SK-N-DZ (cell line): ENCODE measurements at regions not wholly inside any gene's neighbourhood (a gene's known extent, or its start where the extent isn't known, plus 50 kb on each side); places are given as distances from the start of the nearest gene placed in this dataset.
"Not testable (repeated sequence)": the region's sequence is repeated elsewhere in the genome, so short reads cannot be mapped to it uniquely, and the experiment has no call there.

Experiments
- DNase-seq: peaks from one replicate; pipeline ENCODE4 v3.0.0-alpha.2; 2015; ENCODE audit warnings: low spot score

DNA sequence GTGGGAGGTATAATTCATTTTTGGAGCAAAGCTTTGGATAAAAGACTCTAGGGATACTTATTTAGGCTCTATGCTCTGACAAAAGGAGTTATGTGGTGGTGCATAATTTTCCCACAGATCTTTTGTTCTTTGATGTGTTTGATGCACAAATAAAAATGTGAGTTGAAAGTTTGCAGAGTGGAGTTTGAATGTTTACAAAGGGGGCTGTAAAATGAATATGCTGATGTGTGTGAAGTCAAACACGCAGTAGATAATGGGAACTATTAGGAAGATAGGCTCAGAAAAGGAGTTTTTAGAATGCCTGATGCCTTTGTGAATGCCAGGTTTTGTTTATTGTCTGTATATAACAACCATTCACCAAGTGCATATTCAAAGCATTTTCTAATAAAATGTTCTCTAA is 545.0 kb upstream of the EPHA7 start:
- DNase-seq = no peak

DNA sequence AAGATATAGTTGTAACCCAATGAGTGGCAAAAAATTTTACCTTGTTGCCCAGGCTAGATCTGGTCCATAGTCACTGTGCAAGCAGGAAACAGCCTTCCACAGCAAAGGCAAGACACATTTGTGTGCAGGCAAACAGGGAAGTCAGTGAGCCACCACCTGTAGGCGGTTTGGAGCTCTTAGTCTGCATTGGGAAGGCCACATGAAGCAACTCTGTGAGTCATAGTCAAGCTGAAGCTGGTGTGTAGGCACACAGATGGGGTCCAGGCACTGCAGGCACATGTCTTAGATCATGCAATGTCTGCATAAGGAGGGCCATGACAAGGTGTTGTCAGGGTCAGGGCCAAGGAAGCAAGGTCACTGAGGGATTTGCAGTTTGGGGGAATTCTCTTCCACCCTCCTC is 543.2 kb upstream of the EPHA7 start:
- DNase-seq = no peak

DNA sequence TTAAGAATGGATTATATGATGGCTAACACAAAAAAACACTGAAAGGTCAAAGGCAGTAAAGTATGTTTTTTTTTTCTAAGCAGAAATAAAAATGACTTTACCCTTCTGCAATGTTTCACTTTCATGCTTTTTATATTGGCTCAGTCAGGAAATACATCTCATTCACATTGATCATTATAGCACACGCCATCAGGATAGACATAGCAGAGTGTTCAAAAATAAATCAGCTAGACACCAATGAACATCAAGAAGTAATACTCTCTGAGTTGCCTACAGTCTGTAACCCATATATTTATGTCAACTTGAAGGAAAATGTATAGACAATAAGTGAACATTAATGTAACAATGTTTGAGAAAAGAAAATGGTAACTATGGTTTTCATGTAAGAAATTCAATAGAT is 535.2 kb upstream of the EPHA7 start:
- no peak for DNase-seq

DNA sequence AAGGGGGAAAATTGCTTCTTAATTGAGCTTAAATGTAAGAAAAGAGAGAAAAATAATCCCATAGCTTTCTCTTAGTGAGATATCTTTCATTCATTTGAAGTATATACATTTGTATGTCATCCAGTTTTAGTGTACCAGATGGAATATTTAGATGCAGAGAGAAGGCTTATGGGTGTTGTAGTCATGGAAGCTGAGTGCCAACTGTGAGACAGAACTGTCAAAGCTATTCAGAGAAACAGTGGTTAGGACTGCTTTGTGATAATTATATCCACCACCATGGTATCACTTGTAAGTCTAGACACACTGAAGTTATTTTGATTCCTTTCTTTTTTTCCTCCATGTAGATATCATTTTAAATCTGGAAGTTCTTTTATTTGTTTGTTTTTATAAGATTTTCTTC is 524.3 kb upstream of the EPHA7 start:
- DNase-seq = no peak

DNA sequence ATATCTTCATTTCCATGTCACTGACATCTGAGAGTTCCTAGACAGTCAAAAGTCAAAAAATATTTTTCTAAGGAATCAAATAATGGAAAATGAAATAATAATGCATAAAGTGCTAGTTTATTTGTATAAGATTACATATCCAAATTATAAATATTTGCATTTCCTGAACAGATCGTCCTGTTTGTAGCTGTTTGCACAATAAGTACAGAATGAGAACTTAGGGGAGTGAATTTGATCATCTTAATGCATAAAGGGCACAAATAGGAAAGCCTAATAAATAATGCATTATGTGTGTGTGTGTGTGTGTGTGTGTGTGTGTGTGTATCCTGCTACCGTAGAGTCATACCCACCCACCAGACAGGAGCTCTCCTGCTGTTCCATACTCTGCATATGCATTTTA is 521.0 kb upstream of the EPHA7 start:
- no peak for DNase-seq

DNA sequence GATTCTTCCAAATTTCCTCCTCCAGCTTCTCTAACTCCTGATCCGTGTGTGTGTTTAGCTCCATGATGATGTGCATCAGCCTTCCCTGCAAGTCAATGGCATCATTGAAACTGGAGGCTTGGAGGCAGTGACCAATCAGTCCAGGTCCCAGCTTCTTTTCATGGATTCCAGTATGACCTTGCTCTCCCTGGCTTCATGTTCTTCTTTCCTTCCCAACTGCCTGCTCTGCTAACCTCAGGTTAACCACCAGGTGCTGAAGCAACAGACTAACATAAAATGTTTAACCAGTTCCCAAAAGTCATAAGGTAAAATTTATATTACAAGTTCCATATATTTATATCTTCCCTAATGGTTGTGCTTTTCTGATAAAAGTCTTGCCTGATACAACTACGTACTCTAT is 512.8 kb upstream of the EPHA7 start:
- DNase-seq = no peak

DNA sequence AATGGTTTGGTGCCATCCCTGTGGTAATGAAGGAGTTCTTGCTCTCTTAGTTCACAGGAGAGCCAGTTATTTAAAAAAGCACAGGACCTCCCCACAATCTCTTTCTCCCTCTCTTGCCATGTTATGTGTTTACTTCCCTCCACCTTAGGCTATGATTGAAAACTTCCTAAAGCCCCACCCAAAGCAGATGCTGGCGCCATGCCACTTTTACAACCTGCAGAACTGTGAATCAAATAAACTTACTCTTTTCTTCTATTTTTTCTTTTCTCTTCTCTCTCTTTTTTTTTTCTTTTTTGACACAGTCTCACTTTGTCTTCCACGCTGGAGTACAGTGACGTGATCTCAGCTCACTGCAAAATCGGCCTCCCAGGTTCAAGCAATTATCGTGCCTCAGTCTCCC is 508.4 kb upstream of the EPHA7 start:
- DNase-seq = no peak

DNA sequence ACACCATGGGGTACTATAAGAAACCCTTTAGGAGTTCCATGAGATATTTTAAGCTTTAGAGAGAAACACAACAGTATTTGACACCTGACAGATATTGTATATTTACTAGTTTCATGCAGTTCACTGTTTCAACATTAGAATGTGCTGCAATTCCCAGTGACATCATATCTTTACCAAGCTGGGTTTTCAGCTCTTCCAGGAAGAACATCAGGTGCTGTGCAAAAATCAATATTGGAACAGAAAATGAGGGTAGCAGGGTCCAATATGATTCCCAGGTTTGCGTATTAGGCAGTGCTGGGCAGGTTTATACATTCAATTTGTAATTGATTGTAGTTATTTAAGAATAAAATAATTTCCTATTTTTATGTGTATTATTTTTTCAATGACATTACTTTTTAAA is 500.0 kb upstream of the EPHA7 start:
- DNase-seq = no peak

DNA sequence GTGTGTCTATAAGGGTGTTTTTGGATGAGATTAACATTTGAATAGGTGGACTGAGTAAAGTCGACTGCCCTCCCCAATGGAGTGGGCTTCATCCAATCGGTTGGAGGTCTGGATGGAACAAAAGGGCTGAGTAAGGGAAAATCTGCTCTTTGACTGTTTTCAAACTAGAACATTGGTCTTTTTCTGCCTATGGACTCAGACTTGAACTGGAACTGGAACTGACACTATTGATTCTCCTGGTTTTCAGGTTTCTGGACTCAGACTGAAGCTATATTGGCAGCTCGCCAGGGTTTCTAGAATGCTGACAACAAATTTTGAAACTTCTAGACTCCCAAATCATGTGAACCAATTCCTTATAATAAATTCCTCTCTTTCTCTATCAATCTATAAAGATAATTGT is 498.9 kb upstream of the EPHA7 start:
- DNase-seq = no peak

DNA sequence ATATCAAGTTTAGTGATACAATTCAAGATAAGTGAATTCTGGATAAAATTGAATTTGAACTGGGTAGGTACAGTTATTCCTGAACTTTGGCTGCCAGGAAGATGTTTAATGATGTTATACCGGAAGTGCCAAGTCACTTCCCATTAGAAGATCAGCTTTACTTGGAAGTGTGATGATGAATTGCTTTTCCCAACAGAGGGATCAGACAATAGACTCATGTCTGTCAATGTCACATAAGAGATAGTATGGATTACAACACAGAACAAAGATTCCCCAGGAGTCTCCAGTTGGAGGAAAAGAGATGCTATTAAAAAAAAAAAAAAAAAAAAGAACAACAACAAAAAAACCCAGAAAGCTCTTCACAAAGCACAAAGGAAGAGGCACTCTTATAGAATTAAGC is 497.9 kb upstream of the EPHA7 start:
- DNase-seq = no peak

DNA sequence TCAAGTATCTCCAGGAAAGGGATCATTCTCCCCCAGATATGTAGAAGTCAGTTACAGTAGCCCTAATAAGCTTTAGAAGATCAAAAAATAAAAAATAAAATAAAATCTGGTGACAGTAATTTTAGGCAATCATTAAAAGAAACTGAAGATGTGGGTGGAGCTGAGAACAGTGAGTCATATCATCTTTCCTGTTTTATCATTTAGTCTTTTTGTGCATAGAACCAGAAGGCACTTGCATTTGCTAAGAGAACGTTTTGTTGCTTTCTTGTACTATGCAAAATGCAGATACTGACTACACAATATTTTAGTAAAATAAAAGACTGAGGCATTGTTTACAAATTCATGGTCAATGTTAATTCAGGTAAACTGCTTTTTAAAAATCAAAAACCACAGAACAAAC is 497.4 kb upstream of the EPHA7 start:
- no peak for DNase-seq

DNA sequence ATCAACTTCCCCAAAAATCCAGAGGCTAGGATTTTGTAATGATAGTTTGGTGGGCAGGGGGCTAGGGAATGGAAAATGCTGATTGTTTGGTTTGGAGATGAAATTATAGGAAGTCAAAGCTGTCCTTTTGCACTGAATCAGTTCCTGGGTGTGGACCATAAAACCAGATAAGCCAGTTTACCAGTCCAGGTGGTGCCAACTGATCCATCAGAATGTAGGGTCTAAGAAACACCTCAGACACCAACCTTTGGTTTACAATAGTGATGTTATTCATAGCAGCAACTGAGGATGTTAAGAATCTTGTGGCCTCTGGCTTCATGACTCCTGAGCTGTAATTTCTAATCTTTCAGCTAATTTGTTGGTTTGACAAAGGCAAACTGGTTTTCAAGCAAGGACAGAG is 496.6 kb upstream of the EPHA7 start:
- DNase-seq = no peak

DNA sequence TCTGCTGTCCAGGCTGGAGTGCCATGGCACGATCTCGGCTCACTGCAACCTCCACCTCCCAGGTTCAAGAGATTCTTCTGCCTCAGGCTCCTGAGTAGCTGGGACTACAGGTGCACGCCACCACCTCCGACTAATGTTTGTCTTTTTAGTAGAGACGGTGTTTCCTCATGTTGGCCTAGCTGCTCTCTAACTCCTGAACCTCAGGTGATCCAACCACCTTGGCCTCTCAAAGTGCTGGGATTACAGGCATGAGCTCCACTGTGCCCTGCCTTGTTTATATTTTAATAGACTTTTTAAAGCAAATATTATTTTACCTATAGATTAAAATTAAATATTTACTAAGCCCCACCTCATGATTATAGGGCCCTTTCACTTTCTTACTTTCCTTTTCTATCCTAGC is 483.2 kb upstream of the EPHA7 start:
- no peak for DNase-seq

DNA sequence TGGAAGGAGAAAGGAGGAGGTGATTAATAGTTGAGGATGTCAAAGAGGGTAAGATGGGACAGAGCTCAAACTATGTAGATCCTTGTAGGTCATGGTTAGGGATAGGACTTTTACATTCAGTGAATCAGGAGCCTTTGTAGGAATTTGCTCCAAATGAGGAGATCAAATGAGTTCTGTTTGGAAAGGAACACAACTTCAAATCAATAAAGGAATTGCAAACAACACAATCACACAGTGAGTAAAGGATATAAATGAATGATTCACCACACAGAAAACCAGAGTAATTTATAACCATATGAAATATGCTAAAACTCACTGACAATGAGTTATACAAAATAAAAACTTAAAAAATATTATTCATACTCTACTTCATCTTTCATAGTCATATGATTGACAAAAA is 480.8 kb upstream of the EPHA7 start:
- no peak for DNase-seq

DNA sequence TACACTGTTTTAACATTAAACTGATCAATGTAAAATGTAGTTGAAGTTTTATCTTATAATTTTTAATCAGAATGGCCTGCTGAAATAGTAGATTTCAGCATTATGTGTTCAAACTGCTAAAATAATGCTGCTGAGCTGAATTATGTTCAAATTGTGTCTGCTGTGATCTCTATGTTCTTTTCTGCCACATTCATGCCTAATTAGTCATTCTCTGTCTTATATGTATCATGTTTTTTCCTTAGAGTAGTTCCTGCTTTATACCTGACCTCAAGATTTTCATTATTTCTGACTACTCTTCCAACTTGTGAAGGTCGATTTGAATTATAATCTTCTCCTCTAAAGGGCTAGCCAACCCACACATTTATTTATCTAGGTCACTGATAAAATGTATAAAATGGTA is 476.7 kb upstream of the EPHA7 start:
- DNase-seq = no peak

DNA sequence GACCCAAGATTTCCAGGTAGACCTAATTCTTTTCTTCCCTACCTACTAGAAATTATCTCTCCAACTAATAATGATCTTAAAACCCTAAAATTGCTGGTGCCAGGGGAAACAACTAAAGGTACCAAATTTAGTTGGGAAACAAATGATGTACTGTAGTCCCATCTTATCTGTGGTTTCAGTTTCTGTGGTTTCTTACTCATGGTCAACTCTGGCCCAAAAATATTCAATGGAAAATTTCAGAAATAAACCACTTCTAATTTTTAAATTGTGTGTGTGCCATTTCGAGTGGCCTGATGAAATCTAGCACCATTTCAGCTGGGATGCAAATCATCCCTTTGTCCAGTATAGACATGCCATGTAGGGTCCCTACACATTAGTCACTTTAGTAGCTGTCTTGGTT is 475.2 kb upstream of the EPHA7 start:
- DNase-seq = no peak

DNA sequence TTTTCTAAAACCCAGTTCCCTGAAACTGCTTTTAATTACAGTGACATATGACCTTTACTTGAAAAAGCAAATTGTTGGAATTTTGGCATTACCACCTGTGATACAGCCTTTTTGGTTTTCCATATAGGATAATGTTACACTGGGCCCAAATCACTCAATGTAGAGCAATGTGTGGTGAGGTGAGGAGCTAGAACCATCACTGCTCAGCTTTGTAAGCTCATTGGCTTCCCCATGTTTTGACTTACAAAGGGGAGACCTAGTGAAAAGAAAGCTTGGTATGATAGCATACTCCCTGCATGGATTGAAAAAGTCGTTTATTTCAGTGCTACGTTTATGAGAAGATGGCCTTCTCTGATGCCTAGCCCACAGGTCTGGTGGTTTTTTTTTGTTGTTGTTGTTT is 470.4 kb upstream of the EPHA7 start:
- no peak for DNase-seq

DNA sequence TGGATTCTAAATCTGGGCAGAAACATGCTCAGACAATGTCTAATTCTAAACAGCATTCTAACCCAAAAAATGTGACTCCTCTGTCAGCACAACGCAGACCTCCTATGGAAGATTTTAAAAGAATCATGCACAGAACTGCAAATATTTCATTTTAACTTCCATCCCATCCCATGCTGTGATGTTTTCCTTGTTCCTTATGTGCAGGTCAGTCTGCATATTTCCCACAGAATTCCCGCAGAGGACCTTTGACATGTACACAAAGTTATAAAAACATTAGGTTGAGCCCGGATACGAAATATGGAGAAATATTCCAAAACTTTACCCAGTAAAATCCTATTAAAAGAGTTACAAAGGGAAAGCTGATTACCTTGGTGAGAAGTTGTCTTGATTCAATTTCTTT is 467.1 kb upstream of the EPHA7 start:
- no peak for DNase-seq

DNA sequence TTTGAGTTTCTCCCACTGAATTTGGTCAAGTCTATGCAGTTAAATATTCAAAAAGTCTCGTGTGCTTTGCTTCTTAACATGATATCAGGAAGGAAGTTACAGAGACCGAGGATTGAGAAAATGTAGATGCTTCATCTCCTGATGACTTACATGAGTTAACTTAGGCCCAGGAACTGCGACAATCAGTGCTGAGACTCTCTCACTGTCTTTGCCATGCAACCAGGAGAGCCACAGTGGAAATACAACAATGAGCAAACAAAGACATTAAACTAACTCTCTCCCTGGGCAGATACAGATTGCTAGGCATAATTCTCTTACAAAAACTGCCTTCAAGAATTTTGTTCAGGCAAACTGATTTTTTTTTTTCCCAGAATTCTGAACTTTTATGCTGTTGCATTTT is 440.6 kb upstream of the EPHA7 start:
- no peak for DNase-seq

DNA sequence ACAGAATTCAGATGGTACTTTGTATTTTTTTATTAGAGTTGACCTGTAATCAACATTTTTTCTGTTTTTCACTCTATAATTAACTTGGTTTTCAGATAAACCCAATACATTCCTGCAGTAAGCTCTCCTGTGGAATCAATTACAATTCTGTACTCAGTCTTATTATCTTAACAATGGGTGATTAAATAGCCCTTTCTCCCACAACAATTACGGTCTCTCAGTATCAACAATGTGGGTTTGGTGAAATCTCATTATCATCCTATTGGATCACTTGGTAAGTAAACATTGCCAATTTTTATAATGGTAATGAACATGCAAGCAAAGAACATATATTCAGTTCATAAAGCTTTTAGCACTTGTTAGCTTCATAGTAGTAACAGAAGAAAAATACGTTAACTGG is 438.9 kb upstream of the EPHA7 start:
- DNase-seq = no peak

DNA sequence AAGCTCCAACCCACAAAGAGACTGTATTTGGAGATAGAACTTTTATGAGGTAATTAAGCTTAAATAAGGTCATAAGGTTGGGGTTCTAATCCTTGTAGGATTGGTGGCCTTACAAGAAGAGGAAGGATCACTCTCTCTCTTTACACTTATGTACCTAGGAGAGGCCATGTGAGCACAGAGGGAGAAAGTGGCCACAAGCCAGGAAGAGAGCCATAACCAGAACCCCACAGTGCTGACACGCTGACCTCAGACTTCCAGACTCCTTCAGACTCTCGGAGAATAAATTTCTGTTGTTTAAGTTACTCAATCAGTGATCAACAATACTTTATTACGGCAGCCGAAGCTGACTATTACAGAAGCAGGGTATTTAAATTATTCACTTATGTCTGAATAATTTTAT is 430.5 kb upstream of the EPHA7 start:
- DNase-seq = peak; percentile 1

DNA sequence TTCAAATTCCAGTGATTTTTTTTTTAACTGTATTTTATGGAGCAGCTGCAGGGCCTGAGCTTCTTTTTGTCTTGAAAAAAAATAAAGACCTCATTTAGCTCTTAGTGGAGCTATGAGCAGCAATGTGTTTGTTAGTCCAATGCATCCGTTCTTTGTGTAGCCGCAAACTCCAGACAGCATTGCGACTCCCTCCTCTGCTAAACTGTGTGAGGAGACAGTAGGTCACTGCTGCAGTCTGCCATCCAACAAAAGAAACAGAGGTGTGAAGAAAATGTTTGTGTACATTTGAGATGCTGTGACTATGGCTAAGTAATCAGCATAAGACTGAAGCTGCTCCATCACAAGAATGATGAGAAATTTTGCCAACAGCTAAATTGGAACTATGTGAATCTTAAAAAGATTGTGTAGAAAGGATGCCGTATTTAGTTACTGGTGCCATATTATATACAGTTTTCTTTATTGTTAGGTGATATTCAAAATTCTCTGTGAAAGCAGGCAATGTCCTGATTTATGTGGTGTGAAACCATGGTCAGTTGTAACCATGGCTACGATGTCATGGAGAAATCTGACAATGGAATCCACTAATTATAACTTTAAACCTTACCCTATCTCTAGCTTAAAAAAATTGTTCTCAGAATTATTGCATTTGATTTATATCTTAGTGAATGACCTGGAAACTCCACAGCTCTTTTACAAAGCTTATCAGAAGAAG is 428.8 kb upstream of the EPHA7 start:
- DNase-seq = no peak

DNA sequence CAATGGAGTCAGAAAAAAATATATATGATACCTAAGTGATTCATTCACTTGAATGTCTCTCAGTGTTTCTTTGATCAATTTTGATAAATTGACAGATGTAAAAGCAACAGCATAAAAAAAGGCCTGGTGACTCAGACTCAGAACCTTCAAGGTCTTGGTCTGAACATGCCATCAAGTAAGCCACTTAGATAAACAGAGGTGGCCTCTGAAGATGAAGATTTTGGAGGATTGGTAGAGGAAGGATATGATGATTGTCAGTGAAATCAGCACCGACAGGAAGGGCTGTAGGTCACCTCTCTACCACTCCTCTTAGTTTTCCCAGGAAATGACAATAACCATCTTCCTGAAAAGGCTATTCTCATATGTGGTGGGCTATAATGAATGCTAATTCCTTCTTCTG is 422.8 kb upstream of the EPHA7 start:
- DNase-seq = no peak

DNA sequence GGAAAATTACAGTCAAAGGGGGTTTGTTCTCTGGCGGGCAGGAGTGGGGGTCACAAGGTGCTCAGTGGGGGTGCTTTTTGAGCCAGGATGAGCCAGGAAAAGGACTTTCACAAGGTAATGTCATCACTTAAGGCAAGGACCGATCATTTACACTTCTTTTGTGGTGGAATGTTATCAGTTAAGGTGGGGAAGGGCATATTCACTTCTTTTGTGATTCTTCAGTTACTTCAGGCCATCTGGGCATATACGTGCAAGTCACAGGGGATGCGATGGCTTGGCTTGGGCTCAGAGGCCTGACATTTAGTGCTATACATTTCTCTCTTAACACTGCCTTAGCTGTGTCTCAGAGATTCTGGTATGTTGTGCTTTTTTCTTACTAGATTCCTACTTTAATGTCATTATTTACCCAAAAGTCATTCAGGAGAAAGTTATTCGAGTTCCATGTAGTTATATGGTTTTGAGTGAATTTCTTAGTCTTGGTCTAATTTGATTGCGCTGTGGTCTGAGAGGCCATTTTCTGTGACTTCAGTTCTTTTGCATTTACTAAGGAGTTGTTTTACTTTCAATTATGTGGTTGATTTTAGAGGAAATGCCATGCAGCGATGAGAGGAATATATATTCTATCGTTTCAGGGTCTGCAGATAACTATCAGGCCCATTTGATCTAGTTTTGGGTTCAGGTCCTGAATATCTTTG is 416.2 kb upstream of the EPHA7 start:
- DNase-seq = not testable (repeated sequence)
